K562 (cell line): ENCODE measurements at regions not wholly inside any gene's neighbourhood (a gene's known extent, or its start where the extent isn't known, plus 50 kb on each side); places are given as distances from the start of the nearest gene placed in this dataset.
A peak's percentile ranks its signal among the peaks of the same experiment; 100 is the strongest.

Experiments
- ATAC-seq: fragments of 200-7000 bp; cut with Tn5 transposase; 3 replicates; pipeline ENCODE4 v1.9.1; 2020; ENCODE audit warnings: moderate library complexity
- BruUV-seq: library from RNA; stranded (reverse); fragments of 400-500 nt; replicated peaks from 2 replicates; lab custom pipeline; 2021; lab: Mats Ljungman, UMichigan
- CTCF ChIA-PET: fragments of 300-600 bp; formaldehyde crosslinking; extraction: SDS; loops from one replicate; lab custom pipeline; 2021; ENCODE audit warnings: low intra/inter-chr PET ratio; lab: Yijun Ruan, JAX
- POLR2A ChIA-PET: fragments of 300-600, 350-650 bp; sonication (Branson Sonifier 250); formaldehyde crosslinking; extraction: SDS; loops from one replicate; lab custom pipeline; 2021; ENCODE audit warnings: antibody characterized with exemption, inconsistent platforms; lab: Yijun Ruan, JAX
- DNase-seq, 4 experiments: peaks; one replicate each; pipeline versions ENCODE4 v3.0.0 to v3.0.0-alpha.2; 2011 to 2018; ENCODE audit warnings: low spot score in 3 of 4, mixed read lengths in 3 of 4; ENCODE audit errors: extremely low read depth in 1 of 4
- FAIRE-seq: peaks from 2 replicates; lab custom pipeline; 2011; peaks lifted over from hg19 to GRCh38; lab: Jason Lieb, UNC
- H2AFZ ChIP-seq: 2 replicates; pipeline ENCODE4 v1.6.0; 2011; ENCODE audit warnings: low read depth, low read length, control low read depth, inconsistent platforms
- H3K27ac ChIP-seq: fragments of 200-600 bp; 3 replicates; pipeline ENCODE4 v1.8.0; 2011; ENCODE audit warnings: low read depth, mild to moderate bottlenecking, control low read depth, inconsistent platforms, low read length, moderate library complexity, mixed read lengths; ENCODE audit errors: extremely low read depth
- H3K27me3 ChIP-seq, 2 experiments: fragments of 300-600 bp in 1 of 2; 2 replicates in 1 of 2; 3 replicates in 1 of 2; pipeline versions ENCODE4 v1.6.0 to v1.8.0; 2011; ENCODE audit warnings: inconsistent platforms in 2 of 2, low read length in 2 of 2, mild to moderate bottlenecking in 1 of 2, mixed read lengths in 1 of 2, moderate library complexity in 1 of 2; ENCODE audit not compliant: control insufficient read depth in 2 of 2, insufficient read depth in 2 of 2
- H3K36me3 ChIP-seq: fragments of 300-600 bp; 3 replicates; pipeline ENCODE4 v1.8.0; 2011; ENCODE audit warnings: mild to moderate bottlenecking, low read length, inconsistent platforms; ENCODE audit not compliant: control insufficient read depth, insufficient read depth
- H3K4me1 ChIP-seq, 2 experiments: fragments of 200-600 bp in 1 of 2; replicated peaks in 1 of 2; 2 replicates in 1 of 2; 3 replicates in 1 of 2; pipeline versions ENCODE4 v1.5.1 to v1.8.0; 2011; ENCODE audit warnings: inconsistent platforms in 2 of 2, low read length in 2 of 2, mild to moderate bottlenecking in 1 of 2, mixed read lengths in 1 of 2, moderate library complexity in 1 of 2; ENCODE audit not compliant: control insufficient read depth in 2 of 2, insufficient read depth in 2 of 2
- H3K4me2 ChIP-seq: 2 replicates; pipeline ENCODE4 v1.6.1; 2011; ENCODE audit warnings: low read length, control low read depth, inconsistent platforms, mixed read lengths; ENCODE audit not compliant: insufficient read depth
- H3K4me3 ChIP-seq: fragments of 200-600 bp; sonication (generic), shearing (Covaris generic); 2 replicates; pipeline ENCODE4 v1.5.1; 2016; ENCODE audit warnings: control low read depth, inconsistent platforms
- H3K79me2 ChIP-seq: fragments of 200-600 bp; 3 replicates; pipeline ENCODE4 v1.8.0; 2011; ENCODE audit warnings: low read length, inconsistent platforms; ENCODE audit not compliant: control insufficient read depth, insufficient read depth
- H3K9ac ChIP-seq, 2 experiments: 2 replicates each; pipeline versions ENCODE4 v1.6.0 to v1.6.1; 2011; ENCODE audit warnings: low read depth in 2 of 2, low read length in 2 of 2, control low read depth in 1 of 2, inconsistent platforms in 1 of 2, mild to moderate bottlenecking in 1 of 2, mixed read lengths in 1 of 2; ENCODE audit not compliant: insufficient read depth in 1 of 2
- H3K9me1 ChIP-seq: one replicate; pipeline ENCODE4 v1.6.0; 2011; ENCODE audit warnings: inconsistent platforms, mild to moderate bottlenecking, low read length, moderate library complexity; ENCODE audit not compliant: control insufficient read depth, insufficient read depth
- H3K9me3 ChIP-seq: replicated peaks from 2 replicates; pipeline ENCODE4 v1.5.1; 2011; ENCODE audit warnings: low read depth, low read length, inconsistent platforms; ENCODE audit not compliant: control insufficient read depth, insufficient read depth
- H4K20me1 ChIP-seq: replicated peaks from 2 replicates; pipeline ENCODE4 v1.6.1; 2011; ENCODE audit warnings: low read length, inconsistent platforms, mixed read lengths; ENCODE audit not compliant: control insufficient read depth, insufficient read depth
- ELF2 ChIP-seq: fragments of 250-450 bp; sonication (Bioruptor Pico); IDR thresholded peaks from 2 replicates; pipeline ENCODE4 v1.5.0; 2021; ENCODE audit warnings: mild to moderate bottlenecking
- GABPA ChIP-seq: fragments of 200-800 bp; sonication (Bioruptor generic); conservative IDR thresholded peaks from 2 replicates; pipeline ENCODE4 v1.6.1; 2016; ENCODE audit warnings: low read depth, missing genetic modification characterization, missing compliant biosample characterization
- KHSRP ChIP-seq: fragments of 450-650 bp; IDR thresholded peaks from 2 replicates; pipeline ENCODE4 v1.6.1; 2017
- MAFF ChIP-seq: IDR thresholded peaks from 2 replicates; pipeline ENCODE4 v1.6.1; 2012; ENCODE audit warnings: low read length, improper control_type of control experiment
- MAFK ChIP-seq: IDR thresholded peaks from 2 replicates; pipeline ENCODE4 v1.6.1; 2011; ENCODE audit warnings: low read length, improper control_type of control experiment
- NFXL1 ChIP-seq: fragments of 450-650 bp; formaldehyde crosslinking; IDR thresholded peaks from 2 replicates; pipeline ENCODE4 v1.4.0; 2021; ENCODE audit warnings: mild to moderate bottlenecking
- SMC3 ChIP-seq: conservative IDR thresholded peaks from 2 replicates; pipeline ENCODE4 v1.6.1; 2011; ENCODE audit warnings: low read depth, low read length, improper control_type of control experiment; ENCODE audit not compliant: insufficient read depth
- STAT5A ChIP-seq: IDR thresholded peaks from 2 replicates; pipeline ENCODE4 v1.6.1; 2012; ENCODE audit warnings: low read length, inconsistent platforms, borderline replicate concordance
- ZNF316 ChIP-seq: fragments of 450-650 bp; IDR thresholded peaks from 2 replicates; pipeline ENCODE4 v1.6.1; 2016
- WGBS: fragments of 100-300 bp; shearing (Covaris generic); methylation state at CpG from one replicate; pipeline ENCODE4 v1.1.6; 2016; ENCODE audit warnings: low coverage, mixed read lengths; ENCODE audit not compliant: insufficient coverage; ENCODE audit errors: missing lambda C conversion rate; 5-methylcytosine and 5-hydroxymethylcytosine counted together
- in situ Hi-C: fragments of 300-500 bp; cut with MboI; formaldehyde crosslinking; loops from 4 replicates; pipeline ENCODE4 v1.15.0; 2018; ENCODE audit warnings: inconsistent platforms, mixed read lengths
- intact Hi-C: fragments of 100-400 bp; cut with micrococcal nuclease; formaldehyde crosslinking; loops from 2 replicates; pipeline ENCODE4 v1.14.2; 2022
- TF ChIP-seq, protein P1 (sequence below), 3 experiments: IDR thresholded peaks in 2 of 3; conservative IDR thresholded peaks in 1 of 3; 2 replicates each; pipeline ENCODE4 v1.5.1; 2011 to 2012; ENCODE audit warnings: low read length in 3 of 3, mild to moderate bottlenecking in 3 of 3, control low read depth in 2 of 3, improper control_type of control experiment in 1 of 3, inconsistent platforms in 1 of 3, low read depth in 1 of 3, mixed read lengths in 1 of 3, moderate library complexity in 1 of 3; ENCODE audit not compliant: insufficient read depth in 2 of 3
- TF ChIP-seq, protein P2 (sequence below): fragments of 450-650 bp; IDR thresholded peaks from 2 replicates; pipeline ENCODE4 v1.6.1; 2016; ENCODE audit warnings: mild to moderate bottlenecking
- TF ChIP-seq, protein P3 (sequence below): IDR thresholded peaks from 3 replicates; pipeline ENCODE4 v1.6.1; 2011; ENCODE audit warnings: borderline replicate concordance, mild to moderate bottlenecking; ENCODE audit not compliant: insufficient read length, insufficient read depth
- TF ChIP-seq, protein P4 (sequence below): sonication (generic); formaldehyde crosslinking; IDR thresholded peaks from 2 replicates; pipeline ENCODE4 v1.8.0; 2022; ENCODE audit warnings: missing genetic modification reagents, mild to moderate bottlenecking, borderline replicate concordance

DNA sequence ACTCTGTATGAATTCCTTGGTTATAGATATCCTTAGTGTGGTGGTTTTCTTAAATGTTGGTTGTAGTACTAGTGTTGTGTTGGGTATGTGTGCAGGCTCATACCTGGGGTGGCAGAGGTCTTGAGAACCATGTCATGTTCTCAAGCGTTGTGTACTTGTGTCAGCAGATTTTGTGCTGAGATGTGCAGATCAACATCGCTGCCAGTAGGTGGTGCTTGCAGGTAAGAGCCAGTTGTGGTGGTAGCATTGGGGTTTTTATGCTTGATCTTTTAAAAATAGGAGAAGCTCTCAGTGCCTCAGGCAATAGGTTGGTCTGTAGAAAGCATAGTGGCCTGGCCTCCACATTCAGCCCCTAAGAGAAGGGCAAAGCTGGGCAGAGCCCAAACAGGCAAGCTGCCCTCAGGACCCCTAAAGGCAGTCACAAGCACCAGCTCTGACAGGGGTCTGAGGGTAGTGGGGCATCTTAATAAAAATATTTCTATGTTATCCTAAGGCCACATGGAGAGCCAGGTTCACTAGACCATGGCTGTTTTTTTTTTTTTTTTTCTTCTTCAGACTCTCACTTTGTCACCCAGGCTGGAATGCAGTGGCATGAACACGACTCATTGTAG lies 164.0 kb downstream of the IL20RB start:
- CTCF ChIA-PET = no interaction called here
- ATAC-seq (peak; percentile 70), DNase-seq (peak in 3 of 4 experiments; percentile 8 to 34 (median 9)), FAIRE-seq (peak; percentile 65)
- intact Hi-C loops (loop anchor here (10.0 kb wide), 1 partner anchor 573 kb away; no protein-coding TSS in a partner anchor), in situ Hi-C loops (loop anchor here (25.0 kb wide), 1 partner anchor 840 kb away; no protein-coding TSS in a partner anchor)
- Histone ChIP-seq H3K27ac (no peak overlapping the region), H3K36me3 (no peaks in the 10 kb centered on the region), H3K9me1 (no peaks in the 10 kb centered on the region), H3K4me1 (no peaks in the 10 kb centered on the region), H3K27me3 (no peaks in the 10 kb centered on the region), H3K4me2 (no peak overlapping the region), H3K4me3 (no peak overlapping the region), H3K9me3 (no peaks in the 10 kb centered on the region), H3K9ac (no peak overlapping the region), H3K79me2 (no peaks in the 10 kb centered on the region), H4K20me1 (no peaks in the 10 kb centered on the region), H2AFZ (no peak overlapping the region)
- BruUV-seq = no TSS peak
- 0% methylated on average over 2 of the region's 3 CpGs for WGBS
- POLR2A ChIA-PET = no interaction called here
- TF ChIP-seq GABPA (tag) (no peak), ELF2 (no peak), SMC3 (0 out of 2 replicates have a peak, but pooled peaks have one; percentile 16), ZNF316 (peak; percentile 84), MAFF (peak; percentile 41; the same call in 1 of the 2 replicates), KHSRP (no peak), NFXL1 (CRISPR knock-in tag) (no peak), STAT5A (no peak), MAFK (peak; percentile 61)
- TF ChIP-seq, protein P1, sequence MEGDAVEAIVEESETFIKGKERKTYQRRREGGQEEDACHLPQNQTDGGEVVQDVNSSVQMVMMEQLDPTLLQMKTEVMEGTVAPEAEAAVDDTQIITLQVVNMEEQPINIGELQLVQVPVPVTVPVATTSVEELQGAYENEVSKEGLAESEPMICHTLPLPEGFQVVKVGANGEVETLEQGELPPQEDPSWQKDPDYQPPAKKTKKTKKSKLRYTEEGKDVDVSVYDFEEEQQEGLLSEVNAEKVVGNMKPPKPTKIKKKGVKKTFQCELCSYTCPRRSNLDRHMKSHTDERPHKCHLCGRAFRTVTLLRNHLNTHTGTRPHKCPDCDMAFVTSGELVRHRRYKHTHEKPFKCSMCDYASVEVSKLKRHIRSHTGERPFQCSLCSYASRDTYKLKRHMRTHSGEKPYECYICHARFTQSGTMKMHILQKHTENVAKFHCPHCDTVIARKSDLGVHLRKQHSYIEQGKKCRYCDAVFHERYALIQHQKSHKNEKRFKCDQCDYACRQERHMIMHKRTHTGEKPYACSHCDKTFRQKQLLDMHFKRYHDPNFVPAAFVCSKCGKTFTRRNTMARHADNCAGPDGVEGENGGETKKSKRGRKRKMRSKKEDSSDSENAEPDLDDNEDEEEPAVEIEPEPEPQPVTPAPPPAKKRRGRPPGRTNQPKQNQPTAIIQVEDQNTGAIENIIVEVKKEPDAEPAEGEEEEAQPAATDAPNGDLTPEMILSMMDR (IDR thresholded peaks at IDR 0.05 in 2 of 3, conservative IDR thresholded peaks at IDR 0.05 in 1 of 3; ENCODE audit: insufficient read depth in 2 of 3, low read depth in 1 of 3, low read length in 3 of 3) = peak; percentile 26 to 62 (median 51); a peak in 5 of 6 replicates
- TF ChIP-seq, protein P2, sequence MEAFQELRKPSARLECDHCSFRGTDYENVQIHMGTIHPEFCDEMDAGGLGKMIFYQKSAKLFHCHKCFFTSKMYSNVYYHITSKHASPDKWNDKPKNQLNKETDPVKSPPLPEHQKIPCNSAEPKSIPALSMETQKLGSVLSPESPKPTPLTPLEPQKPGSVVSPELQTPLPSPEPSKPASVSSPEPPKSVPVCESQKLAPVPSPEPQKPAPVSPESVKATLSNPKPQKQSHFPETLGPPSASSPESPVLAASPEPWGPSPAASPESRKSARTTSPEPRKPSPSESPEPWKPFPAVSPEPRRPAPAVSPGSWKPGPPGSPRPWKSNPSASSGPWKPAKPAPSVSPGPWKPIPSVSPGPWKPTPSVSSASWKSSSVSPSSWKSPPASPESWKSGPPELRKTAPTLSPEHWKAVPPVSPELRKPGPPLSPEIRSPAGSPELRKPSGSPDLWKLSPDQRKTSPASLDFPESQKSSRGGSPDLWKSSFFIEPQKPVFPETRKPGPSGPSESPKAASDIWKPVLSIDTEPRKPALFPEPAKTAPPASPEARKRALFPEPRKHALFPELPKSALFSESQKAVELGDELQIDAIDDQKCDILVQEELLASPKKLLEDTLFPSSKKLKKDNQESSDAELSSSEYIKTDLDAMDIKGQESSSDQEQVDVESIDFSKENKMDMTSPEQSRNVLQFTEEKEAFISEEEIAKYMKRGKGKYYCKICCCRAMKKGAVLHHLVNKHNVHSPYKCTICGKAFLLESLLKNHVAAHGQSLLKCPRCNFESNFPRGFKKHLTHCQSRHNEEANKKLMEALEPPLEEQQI = no peak
- TF ChIP-seq, protein P3, sequence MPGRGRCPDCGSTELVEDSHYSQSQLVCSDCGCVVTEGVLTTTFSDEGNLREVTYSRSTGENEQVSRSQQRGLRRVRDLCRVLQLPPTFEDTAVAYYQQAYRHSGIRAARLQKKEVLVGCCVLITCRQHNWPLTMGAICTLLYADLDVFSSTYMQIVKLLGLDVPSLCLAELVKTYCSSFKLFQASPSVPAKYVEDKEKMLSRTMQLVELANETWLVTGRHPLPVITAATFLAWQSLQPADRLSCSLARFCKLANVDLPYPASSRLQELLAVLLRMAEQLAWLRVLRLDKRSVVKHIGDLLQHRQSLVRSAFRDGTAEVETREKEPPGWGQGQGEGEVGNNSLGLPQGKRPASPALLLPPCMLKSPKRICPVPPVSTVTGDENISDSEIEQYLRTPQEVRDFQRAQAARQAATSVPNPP = no peak
- TF ChIP-seq, protein P4, sequence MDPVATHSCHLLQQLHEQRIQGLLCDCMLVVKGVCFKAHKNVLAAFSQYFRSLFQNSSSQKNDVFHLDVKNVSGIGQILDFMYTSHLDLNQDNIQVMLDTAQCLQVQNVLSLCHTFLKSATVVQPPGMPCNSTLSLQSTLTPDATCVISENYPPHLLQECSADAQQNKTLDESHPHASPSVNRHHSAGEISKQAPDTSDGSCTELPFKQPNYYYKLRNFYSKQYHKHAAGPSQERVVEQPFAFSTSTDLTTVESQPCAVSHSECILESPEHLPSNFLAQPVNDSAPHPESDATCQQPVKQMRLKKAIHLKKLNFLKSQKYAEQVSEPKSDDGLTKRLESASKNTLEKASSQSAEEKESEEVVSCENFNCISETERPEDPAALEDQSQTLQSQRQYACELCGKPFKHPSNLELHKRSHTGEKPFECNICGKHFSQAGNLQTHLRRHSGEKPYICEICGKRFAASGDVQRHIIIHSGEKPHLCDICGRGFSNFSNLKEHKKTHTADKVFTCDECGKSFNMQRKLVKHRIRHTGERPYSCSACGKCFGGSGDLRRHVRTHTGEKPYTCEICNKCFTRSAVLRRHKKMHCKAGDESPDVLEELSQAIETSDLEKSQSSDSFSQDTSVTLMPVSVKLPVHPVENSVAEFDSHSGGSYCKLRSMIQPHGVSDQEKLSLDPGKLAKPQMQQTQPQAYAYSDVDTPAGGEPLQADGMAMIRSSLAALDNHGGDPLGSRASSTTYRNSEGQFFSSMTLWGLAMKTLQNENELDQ (CRISPR knock-in tag) = no peak
